Mesendoderm (in vitro differentiated cells): ENCODE measurements at regions not wholly inside any gene's neighbourhood (a gene's known extent, or its start where the extent isn't known, plus 50 kb on each side); places are given as distances from the start of the nearest gene placed in this dataset.

ENCODE experiments used
- DNase-seq: peaks from one replicate; pipeline ENCODE4 v3.0.0; 2013
- H2AK5ac ChIP-seq: 2 replicates; pipeline ENCODE4 v1.6.1; 2013; ENCODE audit warnings: low read length, inconsistent platforms
- H2BK120ac ChIP-seq: 2 replicates; pipeline ENCODE4 v1.6.1; 2013; ENCODE audit warnings: low read depth, mild to moderate bottlenecking, low read length, moderate library complexity, mixed read lengths
- H2BK15ac ChIP-seq: replicated peaks from 2 replicates; pipeline ENCODE4 v1.6.1; 2013; ENCODE audit warnings: low read depth, mild to moderate bottlenecking, moderate library complexity
- H2BK5ac ChIP-seq: 2 replicates; pipeline ENCODE4 v1.6.1; 2013; ENCODE audit warnings: low read length, inconsistent platforms
- H3K18ac ChIP-seq: 2 replicates; pipeline ENCODE4 v1.6.1; 2013; ENCODE audit warnings: mild to moderate bottlenecking, low read length, mixed read lengths
- H3K23ac ChIP-seq: one replicate; pipeline ENCODE4 v1.6.1; 2013; ENCODE audit warnings: low read length
- H3K27ac ChIP-seq: 2 replicates; pipeline ENCODE4 v1.5.1; 2013; ENCODE audit warnings: low read depth, mild to moderate bottlenecking, inconsistent platforms, low read length, moderate library complexity
- H3K27me3 ChIP-seq: 2 replicates; pipeline ENCODE4 v1.6.1; 2013; ENCODE audit warnings: low read length, control low read depth, mild to moderate bottlenecking, inconsistent platforms; ENCODE audit not compliant: insufficient read depth, poor library complexity
- H3K36me3 ChIP-seq: 2 replicates; pipeline ENCODE4 v1.6.1; 2013; ENCODE audit warnings: low read length, inconsistent platforms; ENCODE audit not compliant: control insufficient read depth, insufficient read depth
- H3K4ac ChIP-seq: one replicate; pipeline ENCODE4 v1.6.1; 2013; ENCODE audit warnings: low read depth, mild to moderate bottlenecking, low read length, moderate library complexity
- H3K4me1 ChIP-seq: 2 replicates; pipeline ENCODE4 v1.6.1; 2013; ENCODE audit warnings: low read depth, low read length, inconsistent platforms; ENCODE audit not compliant: control insufficient read depth
- H3K4me2 ChIP-seq: 2 replicates; pipeline ENCODE4 v1.6.1; 2013; ENCODE audit warnings: low read length
- H3K4me3 ChIP-seq: 2 replicates; pipeline ENCODE4 v1.5.1; 2013; ENCODE audit warnings: mild to moderate bottlenecking, low read length
- H3K56ac ChIP-seq: one replicate; pipeline ENCODE4 v1.6.1; 2013; ENCODE audit warnings: low read length
- H3K79me1 ChIP-seq: 2 replicates; pipeline ENCODE4 v1.6.1; 2013; ENCODE audit warnings: low read length, inconsistent platforms
- H3K79me2 ChIP-seq: 2 replicates; pipeline ENCODE4 v1.6.1; 2013; ENCODE audit warnings: mild to moderate bottlenecking, low read length; ENCODE audit not compliant: control insufficient read depth, insufficient read depth
- H3K9ac ChIP-seq: 2 replicates; pipeline ENCODE4 v1.6.1; 2013; ENCODE audit warnings: low read length, inconsistent platforms
- H4K5ac ChIP-seq: one replicate; pipeline ENCODE4 v1.6.1; 2013; ENCODE audit warnings: low read length
- H4K8ac ChIP-seq: one replicate; pipeline ENCODE4 v1.6.1; 2013; ENCODE audit warnings: low read depth, mild to moderate bottlenecking, control low read depth, low read length, moderate library complexity
- WGBS: extraction: QIAGEN DNeasy Blood & Tissue Kit; methylation state at CpG from one replicate; pipeline ENCODE4 v1.1.7; 2013; ENCODE audit warnings: low lambda C conversion rate, missing lambda C conversion rate; ENCODE audit not compliant: insufficient coverage; ENCODE audit errors: extremely low coverage; 5-methylcytosine and 5-hydroxymethylcytosine counted together

DNA sequence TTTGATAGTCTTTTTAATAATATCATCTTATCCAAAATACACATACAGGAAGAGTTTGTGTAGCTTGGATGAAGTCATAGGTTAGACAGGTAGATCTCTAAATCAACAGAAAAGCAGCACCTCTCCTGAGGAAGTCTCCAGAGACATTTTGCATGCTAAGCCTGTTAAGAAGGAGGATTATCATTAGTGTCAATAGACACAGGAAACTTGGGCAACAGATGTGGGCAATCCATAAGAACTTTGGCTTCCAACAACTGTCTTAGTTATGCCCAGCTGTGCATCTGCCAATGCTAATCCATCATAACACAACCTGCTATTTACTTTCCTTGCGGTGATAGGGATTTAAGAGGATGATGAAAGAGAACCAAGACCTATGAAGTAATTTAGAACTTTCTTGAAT lies 1052.6 kb downstream of the RPA4 start:
- H3K9ac ChIP-seq: no peak overlapping the region
- H3K18ac ChIP-seq: no peak overlapping the region
- no peak overlapping the region for H3K4me2 ChIP-seq
- DNase-seq: no peak
- H3K4me1 ChIP-seq: no peaks in the 10 kb centered on the region
- no peak overlapping the region for H3K4ac ChIP-seq
- no peak overlapping the region for H3K23ac ChIP-seq
- H3K36me3 ChIP-seq: no peaks in the 10 kb centered on the region
- no peak overlapping the region for H4K8ac ChIP-seq
- WGBS: no CpG with 5 or more reads among the region's 1 CpG
- no peak overlapping the region for H3K4me3 ChIP-seq
- H3K56ac ChIP-seq: no peak overlapping the region
- H4K5ac ChIP-seq: no peak overlapping the region
- H2BK15ac ChIP-seq: no peak overlapping the region
- no peak overlapping the region for H2BK5ac ChIP-seq
- no peaks in the 10 kb centered on the region for H3K79me1 ChIP-seq
- H2BK120ac ChIP-seq: no peak overlapping the region
- H3K79me2 ChIP-seq: no peaks in the 10 kb centered on the region
- no peak overlapping the region for H3K27ac ChIP-seq
- no peak overlapping the region for H2AK5ac ChIP-seq
- H3K27me3 ChIP-seq: no peaks in the 10 kb centered on the region

GRCh38 chrX:97938706-97939105 lies 1055.0 kb downstream of the RPA4 start:
- Histone ChIP-seq H3K18ac (no peak overlapping the region), H3K4me2 (no peak overlapping the region), H4K8ac (no peak overlapping the region), H3K79me2 (no peaks in the 10 kb centered on the region), H3K27ac (no peak overlapping the region), H3K36me3 (no peaks in the 10 kb centered on the region), H3K56ac (no peak overlapping the region), H2BK120ac (no peak overlapping the region), H3K4me1 (no peaks in the 10 kb centered on the region), H3K4me3 (no peak overlapping the region), H3K23ac (no peak overlapping the region), H3K4ac (no peak overlapping the region), H2BK5ac (no peak overlapping the region), H3K79me1 (no peaks in the 10 kb centered on the region), H3K9ac (no peak overlapping the region), H2AK5ac (no peak overlapping the region), H2BK15ac (no peak overlapping the region), H4K5ac (no peak overlapping the region), H3K27me3 (no peaks in the 10 kb centered on the region)
- no CpG with 5 or more reads among the region's 1 CpG for WGBS
- no peak for DNase-seq

- DNase-seq: no peak
- H3K18ac ChIP-seq: no peak overlapping the region
- H3K79me2 ChIP-seq: no peaks in the 10 kb centered on the region
- H2BK15ac ChIP-seq: no peak overlapping the region
- no peak overlapping the region for H3K23ac ChIP-seq
- no peak overlapping the region for H3K56ac ChIP-seq
- no peak overlapping the region for H3K4me2 ChIP-seq
- H3K4ac ChIP-seq: no peak overlapping the region
- H3K4me3 ChIP-seq: no peak overlapping the region
- H3K27me3 ChIP-seq: no peaks in the 10 kb centered on the region
- H3K27ac ChIP-seq: no peak overlapping the region
- H3K4me1 ChIP-seq: no peaks in the 10 kb centered on the region
- no peak overlapping the region for H2BK120ac ChIP-seq
- no peak overlapping the region for H4K5ac ChIP-seq
- no CpG with 5 or more reads among the region's 7 CpGs for WGBS
- H2BK5ac ChIP-seq: no peak overlapping the region
- H4K8ac ChIP-seq: no peak overlapping the region
- no peaks in the 10 kb centered on the region for H3K79me1 ChIP-seq
- no peak overlapping the region for H3K9ac ChIP-seq
- H3K36me3 ChIP-seq: no peaks in the 10 kb centered on the region
- H2AK5ac ChIP-seq: no peak overlapping the region
These were observed 1084.9 kb downstream of the RPA4 start for GRCh38 chrX:97968376-97969163.

GRCh38 chrX:97984641-97985040 lies 1100.9 kb downstream of the RPA4 start:
- H3K9ac ChIP-seq: no peak overlapping the region
- H3K4me2 ChIP-seq: no peak overlapping the region
- H4K8ac ChIP-seq: no peak overlapping the region
- H3K79me1 ChIP-seq: no peaks in the 10 kb centered on the region
- WGBS: no CpG with 5 or more reads among the region's 4 CpGs
- no peak overlapping the region for H3K4ac ChIP-seq
- H3K4me3 ChIP-seq: no peak overlapping the region
- no peak overlapping the region for H3K27ac ChIP-seq
- H2BK5ac ChIP-seq: no peak overlapping the region
- H3K79me2 ChIP-seq: no peaks in the 10 kb centered on the region
- DNase-seq: peak; percentile 52
- H3K27me3 ChIP-seq: no peaks in the 10 kb centered on the region
- no peak overlapping the region for H4K5ac ChIP-seq
- no peaks in the 10 kb centered on the region for H3K4me1 ChIP-seq
- H2BK120ac ChIP-seq: no peak overlapping the region
- H3K36me3 ChIP-seq: no peaks in the 10 kb centered on the region
- no peak overlapping the region for H3K56ac ChIP-seq
- H2BK15ac ChIP-seq: no peak overlapping the region
- no peak overlapping the region for H3K23ac ChIP-seq
- no peak overlapping the region for H2AK5ac ChIP-seq
- no peak overlapping the region for H3K18ac ChIP-seq

DNA sequence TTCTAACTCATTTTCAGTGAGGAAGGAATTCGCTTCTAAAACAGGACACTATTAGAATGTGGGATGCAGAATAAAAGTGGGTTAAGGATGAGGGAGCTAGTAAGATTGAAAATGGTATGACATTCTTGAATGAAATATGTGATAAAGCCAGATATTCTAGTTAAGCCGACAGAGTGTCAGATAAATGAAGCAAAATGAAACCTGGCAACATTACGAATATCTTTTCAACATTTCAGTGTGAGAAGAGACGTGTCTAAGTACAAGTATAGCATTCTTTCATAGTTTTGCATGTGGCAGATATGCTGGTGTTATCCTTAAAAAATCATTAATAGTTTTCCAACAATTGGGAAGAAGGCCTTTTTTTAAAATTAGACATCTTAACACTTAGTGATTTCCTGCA lies 1101.4 kb downstream of the RPA4 start:
- no peaks in the 10 kb centered on the region for H3K79me2 ChIP-seq
- H2BK5ac ChIP-seq: no peak overlapping the region
- DNase-seq: no peak
- H3K27me3 ChIP-seq: no peaks in the 10 kb centered on the region
- H2BK15ac ChIP-seq: no peak overlapping the region
- H2BK120ac ChIP-seq: no peak overlapping the region
- H3K4me3 ChIP-seq: no peak overlapping the region
- H3K18ac ChIP-seq: no peak overlapping the region
- no peak overlapping the region for H3K9ac ChIP-seq
- no peak overlapping the region for H3K4ac ChIP-seq
- no peak overlapping the region for H3K27ac ChIP-seq
- H3K36me3 ChIP-seq: no peaks in the 10 kb centered on the region
- H3K56ac ChIP-seq: no peak overlapping the region
- H4K8ac ChIP-seq: no peak overlapping the region
- no peak overlapping the region for H3K23ac ChIP-seq
- whole genome bisulfite sequencing: no CpG with 5 or more reads among the region's 4 CpGs
- no peaks in the 10 kb centered on the region for H3K79me1 ChIP-seq
- no peaks in the 10 kb centered on the region for H3K4me1 ChIP-seq
- no peak overlapping the region for H4K5ac ChIP-seq
- no peak overlapping the region for H3K4me2 ChIP-seq
- no peak overlapping the region for H2AK5ac ChIP-seq

GRCh38 chrX:97987979-97988378 lies 1104.3 kb downstream of the RPA4 start:
- no peak overlapping the region for H2BK15ac ChIP-seq
- H3K36me3 ChIP-seq: no peaks in the 10 kb centered on the region
- H2AK5ac ChIP-seq: no peak overlapping the region
- no peaks in the 10 kb centered on the region for H3K79me2 ChIP-seq
- H3K9ac ChIP-seq: no peak overlapping the region
- H3K79me1 ChIP-seq: no peaks in the 10 kb centered on the region
- H3K18ac ChIP-seq: no peak overlapping the region
- H3K56ac ChIP-seq: no peak overlapping the region
- no CpG with 5 or more reads among the region's 1 CpG for WGBS
- no peak overlapping the region for H2BK5ac ChIP-seq
- no peak overlapping the region for H4K5ac ChIP-seq
- H3K23ac ChIP-seq: no peak overlapping the region
- no peak overlapping the region for H2BK120ac ChIP-seq
- no peaks in the 10 kb centered on the region for H3K27me3 ChIP-seq
- no peak overlapping the region for H3K27ac ChIP-seq
- DNase-seq: no peak
- no peak overlapping the region for H3K4me2 ChIP-seq
- H3K4ac ChIP-seq: no peak overlapping the region
- H3K4me1 ChIP-seq: no peaks in the 10 kb centered on the region
- H3K4me3 ChIP-seq: no peak overlapping the region
- no peak overlapping the region for H4K8ac ChIP-seq
